HG02884 (cell line): ENCODE measurements at regions not wholly inside any gene's neighbourhood (a gene's known extent, or its start where the extent isn't known, plus 50 kb on each side); places are given as distances from the start of the nearest gene placed in this dataset.

Experiments used
- ATAC-seq: cut with Tn5 transposase; IDR thresholded peaks from one replicate; pipeline ENCODE4 v1.9.1; 2021; ENCODE audit warnings: mild to moderate bottlenecking, moderate library complexity; ENCODE audit not compliant: unreplicated experiment

GRCh38 chr3:177426878-177427495 lies 229.7 kb upstream of the TBL1XR1 start:
- ATAC-seq: peak; percentile 99

GRCh38 chr3:177427540-177427939 lies 230.3 kb upstream of the TBL1XR1 start:
- ATAC-seq: peak; percentile 1

GRCh38 chr3:177429079-177429478 lies 231.8 kb upstream of the TBL1XR1 start:
- no peak for ATAC-seq

- no peak for ATAC-seq
Observed at GRCh38 chr3:177429771-177430170, 232.5 kb upstream of the TBL1XR1 start.

- no peak for ATAC-seq
Observed at GRCh38 chr3:177430653-177431052, 233.4 kb upstream of the TBL1XR1 start.

GRCh38 chr3:177431525-177432176 lies 234.4 kb upstream of the TBL1XR1 start:
- no peak for ATAC-seq

GRCh38 chr3:177435301-177435700 lies 238.0 kb upstream of the TBL1XR1 start:
- no peak for ATAC-seq

GRCh38 chr3:177437513-177438337 lies 240.4 kb upstream of the TBL1XR1 start:
- no peak for ATAC-seq

GRCh38 chr3:177438596-177439220 lies 241.4 kb upstream of the TBL1XR1 start:
- ATAC-seq: no peak

GRCh38 chr3:177439694-177440269 lies 242.5 kb upstream of the TBL1XR1 start:
- no peak for ATAC-seq

GRCh38 chr3:177440456-177441104 lies 243.3 kb upstream of the TBL1XR1 start:
- ATAC-seq: no peak

GRCh38 chr3:177441276-177441812 lies 244.1 kb upstream of the TBL1XR1 start:
- no peak for ATAC-seq

GRCh38 chr3:177441813-177442646 lies 244.7 kb upstream of the TBL1XR1 start:
- peak; percentile 97 for ATAC-seq

- no peak for ATAC-seq
Observed at GRCh38 chr3:177443469-177443868, 246.2 kb upstream of the TBL1XR1 start.

- no peak for ATAC-seq
Observed at GRCh38 chr3:177444696-177445095, 247.4 kb upstream of the TBL1XR1 start.

GRCh38 chr3:177445549-177445948 lies 248.3 kb upstream of the TBL1XR1 start:
- ATAC-seq: no peak

GRCh38 chr3:177446165-177446601 lies 248.9 kb upstream of the TBL1XR1 start:
- ATAC-seq: no peak

GRCh38 chr3:177447938-177448337 lies 250.7 kb upstream of the TBL1XR1 start:
- ATAC-seq: no peak

- peak; percentile 28 for ATAC-seq
Observed at GRCh38 chr3:177448987-177449359, 251.7 kb upstream of the TBL1XR1 start.
